CD14-positive monocyte (primary cell): ENCODE measurements at regions not wholly inside any gene's neighbourhood (a gene's known extent, or its start where the extent isn't known, plus 50 kb on each side); places are given as distances from the start of the nearest gene placed in this dataset.

Experiments
- DNase-seq, 3 donors: peaks; one replicate each; pipeline ENCODE4 v3.0.0-alpha.2; 2011 to 2022
- H2AFZ ChIP-seq: 2 replicates; pipeline ENCODE4 v1.6.0; 2012; ENCODE audit warnings: mild to moderate bottlenecking, low read depth, low read length, inconsistent platforms; ENCODE audit not compliant: insufficient read depth, poor library complexity, severe bottlenecking
- H3K27ac ChIP-seq, 2 donors: 1 replicate in 1 of 2; 2 replicates in 1 of 2; pipeline ENCODE4 v1.5.1; 2012 to 2013; ENCODE audit warnings: low read length in 2 of 2, control low read depth in 1 of 2, inconsistent platforms in 1 of 2, low read depth in 1 of 2, mild to moderate bottlenecking in 1 of 2
- H3K27me3 ChIP-seq, 2 donors: one replicate each; pipeline versions ENCODE4 v1.6.0 to v1.6.1; 2011 to 2013; ENCODE audit warnings: low read length in 2 of 2; ENCODE audit not compliant: control insufficient read depth in 2 of 2, insufficient read depth in 2 of 2
- H3K36me3 ChIP-seq, 2 donors: replicated peaks in 1 of 2; 1 replicate in 1 of 2; 2 replicates in 1 of 2; pipeline versions ENCODE4 v1.5.1 to v1.6.1; 2012 to 2013; ENCODE audit warnings: low read length in 2 of 2, control low read depth in 1 of 2, inconsistent platforms in 1 of 2, mild to moderate bottlenecking in 1 of 2; ENCODE audit not compliant: insufficient read depth in 2 of 2, control insufficient read depth in 1 of 2
- H3K4me1 ChIP-seq, 2 donors: 1 replicate in 1 of 2; 2 replicates in 1 of 2; pipeline versions ENCODE4 v1.5.1 to v1.6.1; 2012 to 2013; ENCODE audit warnings: low read length in 2 of 2, control low read depth in 1 of 2, inconsistent platforms in 1 of 2, mild to moderate bottlenecking in 1 of 2, moderate library complexity in 1 of 2; ENCODE audit not compliant: insufficient read depth in 2 of 2, control insufficient read depth in 1 of 2
- H3K4me2 ChIP-seq: replicated peaks from 2 replicates; pipeline ENCODE3; 2012; ENCODE audit warnings: low read length, moderate library complexity, mild to moderate bottlenecking; ENCODE audit not compliant: poor library complexity, severe bottlenecking; ENCODE audit errors: extremely low read depth
- H3K4me3 ChIP-seq, 3 experiments: fragments of 200-600 bp in 1 of 3; sonication (generic) in 1 of 3; replicated peaks in 1 of 3; 1 replicate in 2 of 3; 2 replicates in 1 of 3; pipeline ENCODE4 v1.5.1; 2011 to 2013; ENCODE audit warnings: low read length in 3 of 3, mild to moderate bottlenecking in 3 of 3, control low read depth in 2 of 3, low read depth in 2 of 3, inconsistent platforms in 1 of 3, moderate library complexity in 1 of 3
- H3K79me2 ChIP-seq: 2 replicates; pipeline ENCODE4 v1.6.0; 2012; ENCODE audit warnings: mild to moderate bottlenecking, control low read depth, inconsistent platforms, low read length, moderate library complexity; ENCODE audit not compliant: insufficient read depth
- H3K9ac ChIP-seq: 2 replicates; pipeline ENCODE4 v1.6.0; 2017; ENCODE audit warnings: low read length, mild to moderate bottlenecking; ENCODE audit not compliant: insufficient read depth, poor library complexity, severe bottlenecking
- H3K9me3 ChIP-seq, 2 donors: replicated peaks in 1 of 2; 1 replicate in 1 of 2; 2 replicates in 1 of 2; pipeline versions ENCODE4 v1.5.1 to v1.6.1; 2012 to 2013; ENCODE audit warnings: low read length in 2 of 2, control low read depth in 1 of 2; ENCODE audit not compliant: control insufficient read depth in 1 of 2, insufficient read depth in 1 of 2
- H4K20me1 ChIP-seq: 2 replicates; pipeline ENCODE4 v1.6.0; 2012; ENCODE audit warnings: mild to moderate bottlenecking, low read length, control low read depth, moderate library complexity; ENCODE audit not compliant: insufficient read depth
- H3K27ac Mint-ChIP-seq, 7 donors: one replicate each; pipeline ENCODE4 v1.8.0; 2020; ENCODE audit warnings: mild to moderate bottlenecking in 7 of 7, mixed read lengths in 7 of 7, moderate library complexity in 6 of 7, inconsistent platforms in 2 of 7
- H3K27me3 Mint-ChIP-seq, 3 donors: one replicate each; pipeline ENCODE4 v1.8.0; 2021 to 2022; ENCODE audit warnings: low read depth in 3 of 3, mild to moderate bottlenecking in 3 of 3, mixed read lengths in 3 of 3, moderate library complexity in 3 of 3, inconsistent platforms in 1 of 3
- H3K36me3 Mint-ChIP-seq, 2 donors: one replicate each; pipeline ENCODE4 v1.8.0; 2020; ENCODE audit warnings: mixed read lengths in 2 of 2, inconsistent platforms in 1 of 2, mild to moderate bottlenecking in 1 of 2
- H3K4me1 Mint-ChIP-seq: one replicate; pipeline ENCODE4 v1.8.0; 2020; ENCODE audit warnings: mild to moderate bottlenecking, mixed read lengths
- H3K4me3 Mint-ChIP-seq, 2 donors: one replicate each; pipeline ENCODE4 v1.8.0; 2020; ENCODE audit warnings: mild to moderate bottlenecking in 2 of 2, mixed read lengths in 2 of 2, moderate library complexity in 1 of 2
- H3K9me3 Mint-ChIP-seq, 7 donors: one replicate each; pipeline ENCODE4 v1.8.0; 2020 to 2022; ENCODE audit warnings: mixed read lengths in 7 of 7, mild to moderate bottlenecking in 6 of 7, moderate library complexity in 6 of 7, inconsistent platforms in 2 of 7
- WGBS: methylation state at CpG from one replicate; pipeline ENCODE4 v1.1.5; 2013; ENCODE audit warnings: missing lambda C conversion rate; ENCODE audit not compliant: insufficient coverage; 5-methylcytosine and 5-hydroxymethylcytosine counted together
- intact Hi-C, 2 donors: fragments of 100-400 bp; cut with micrococcal nuclease; formaldehyde crosslinking; loops; one replicate each; pipeline versions ENCODE4 v1.15.0 to v1.15.1; 2023
- TF ChIP-seq, protein P1 (sequence below): fragments of 200-600 bp; IDR thresholded peaks from one replicate; pipeline ENCODE4 v1.8.0; 2022; ENCODE audit warnings: antibody characterized with exemption, mild to moderate bottlenecking

DNA sequence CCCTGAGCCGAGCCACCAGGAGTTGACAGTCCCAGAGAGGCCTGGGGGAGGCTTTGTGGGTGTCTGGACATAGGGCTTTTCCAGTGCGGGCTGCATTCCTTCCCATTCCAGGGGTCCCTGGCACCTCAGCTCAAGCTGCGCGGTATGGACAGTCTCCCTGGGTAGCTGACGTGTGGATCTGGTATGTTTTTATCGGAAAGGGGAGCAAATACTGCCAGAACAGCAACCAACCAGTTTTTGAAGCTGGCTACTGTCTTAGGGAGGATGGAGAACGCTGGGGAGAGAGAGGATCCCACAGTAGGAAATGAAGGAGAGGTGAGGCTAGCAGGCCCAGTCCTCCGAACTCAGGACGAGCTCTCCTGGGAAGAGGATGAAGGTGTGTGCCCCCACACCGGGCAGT is 103.8 kb upstream of the APCDD1 start:
- no peaks in the 10 kb centered on the region for H3K36me3 Mint-ChIP-seq
- H3K9ac ChIP-seq: no peak overlapping the region
- peaks cover 9% of the 10 kb centered on the region for H3K4me1 Mint-ChIP-seq
- no peaks in the 10 kb centered on the region for H3K27me3 ChIP-seq
- 96% methylated on average over 6 of the region's 10 CpGs for WGBS
- no peaks in the 10 kb centered on the region for H4K20me1 ChIP-seq
- DNase-seq: no peak
- intact Hi-C loops: no loop called here
- H3K27me3 Mint-ChIP-seq: peaks cover 0 to under 1% (median 0%) of the 10 kb centered on the region in 3 donors
- peaks cover 9 to 10% of the 10 kb centered on the region in 2 donors for H3K4me1 ChIP-seq
- H3K27ac ChIP-seq: no peak overlapping the region
- H3K4me2 ChIP-seq: no peak overlapping the region
- no peaks in the 10 kb centered on the region for H3K79me2 ChIP-seq
- H3K27ac Mint-ChIP-seq: no peak overlapping the region
- no peak overlapping the region for H3K4me3 ChIP-seq
- H2AFZ ChIP-seq: no peak overlapping the region
- no peak overlapping the region for H3K4me3 Mint-ChIP-seq
- TF ChIP-seq, protein P1, sequence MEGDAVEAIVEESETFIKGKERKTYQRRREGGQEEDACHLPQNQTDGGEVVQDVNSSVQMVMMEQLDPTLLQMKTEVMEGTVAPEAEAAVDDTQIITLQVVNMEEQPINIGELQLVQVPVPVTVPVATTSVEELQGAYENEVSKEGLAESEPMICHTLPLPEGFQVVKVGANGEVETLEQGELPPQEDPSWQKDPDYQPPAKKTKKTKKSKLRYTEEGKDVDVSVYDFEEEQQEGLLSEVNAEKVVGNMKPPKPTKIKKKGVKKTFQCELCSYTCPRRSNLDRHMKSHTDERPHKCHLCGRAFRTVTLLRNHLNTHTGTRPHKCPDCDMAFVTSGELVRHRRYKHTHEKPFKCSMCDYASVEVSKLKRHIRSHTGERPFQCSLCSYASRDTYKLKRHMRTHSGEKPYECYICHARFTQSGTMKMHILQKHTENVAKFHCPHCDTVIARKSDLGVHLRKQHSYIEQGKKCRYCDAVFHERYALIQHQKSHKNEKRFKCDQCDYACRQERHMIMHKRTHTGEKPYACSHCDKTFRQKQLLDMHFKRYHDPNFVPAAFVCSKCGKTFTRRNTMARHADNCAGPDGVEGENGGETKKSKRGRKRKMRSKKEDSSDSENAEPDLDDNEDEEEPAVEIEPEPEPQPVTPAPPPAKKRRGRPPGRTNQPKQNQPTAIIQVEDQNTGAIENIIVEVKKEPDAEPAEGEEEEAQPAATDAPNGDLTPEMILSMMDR: no peak
- H3K9me3 ChIP-seq: no peaks in the 10 kb centered on the region
- H3K36me3 ChIP-seq: no peaks in the 10 kb centered on the region
- H3K9me3 Mint-ChIP-seq: peaks cover 0 to 3% (median under 1%) of the 10 kb centered on the region in 7 donors

DNA sequence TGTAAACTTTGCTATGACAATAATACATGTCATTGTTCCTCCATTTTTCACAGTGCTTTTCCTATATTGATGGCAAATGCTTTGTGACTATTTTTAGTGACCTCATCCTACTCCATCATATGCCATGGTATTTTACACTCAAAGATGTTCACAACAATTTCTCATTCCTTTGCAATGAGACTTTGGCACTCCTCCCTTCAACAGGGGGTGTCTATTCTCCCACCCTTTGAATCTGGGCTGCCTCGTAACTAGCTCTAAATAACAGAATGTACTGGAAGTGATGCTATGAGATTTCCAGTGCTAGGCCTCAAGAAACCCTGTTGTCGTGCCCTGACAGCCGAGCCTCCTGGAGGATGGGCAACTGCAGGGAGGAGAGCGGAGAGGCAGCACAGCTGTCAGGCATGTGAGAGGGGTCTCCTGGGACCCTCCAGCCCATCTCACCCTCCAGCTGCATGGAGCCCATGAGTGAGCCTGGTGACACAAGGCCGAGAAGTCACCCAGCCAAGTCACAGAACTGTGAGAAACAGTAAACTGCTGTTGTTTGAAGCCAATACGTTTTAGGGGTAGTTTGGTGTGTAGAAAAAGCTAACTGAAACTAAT is 103.1 kb upstream of the APCDD1 start:
- no peak overlapping the region for H2AFZ ChIP-seq
- no peaks in the 10 kb centered on the region for H3K79me2 ChIP-seq
- peaks cover 9 to 10% of the 10 kb centered on the region in 2 donors for H3K4me1 ChIP-seq
- H3K9ac ChIP-seq: no peak overlapping the region
- H3K27ac ChIP-seq: no peak overlapping the region
- H3K27ac Mint-ChIP-seq: no peak overlapping the region
- no peaks in the 10 kb centered on the region for H3K36me3 ChIP-seq
- TF ChIP-seq, protein P1: no peak
- H3K36me3 Mint-ChIP-seq: no peaks in the 10 kb centered on the region
- no peaks in the 10 kb centered on the region for H3K27me3 Mint-ChIP-seq
- intact Hi-C loops: no loop called here
- H3K4me3 Mint-ChIP-seq: no peak overlapping the region
- peaks cover 0 to 7% (median 2%) of the 10 kb centered on the region in 7 donors for H3K9me3 Mint-ChIP-seq
- H3K27me3 ChIP-seq: no peaks in the 10 kb centered on the region
- H3K4me3 ChIP-seq: no peak overlapping the region
- no peak overlapping the region for H3K4me2 ChIP-seq
- no peak for DNase-seq
- peaks cover 9% of the 10 kb centered on the region for H3K4me1 Mint-ChIP-seq
- 93% methylated on average over 3 of the region's 6 CpGs for WGBS
- H3K9me3 ChIP-seq: peaks cover 0 to 5% of the 10 kb centered on the region in 2 donors
- H4K20me1 ChIP-seq: no peaks in the 10 kb centered on the region
